KMS-11 (cell line): ENCODE measurements at regions not wholly inside any gene's neighbourhood (a gene's known extent, or its start where the extent isn't known, plus 50 kb on each side); places are given as distances from the start of the nearest gene placed in this dataset.
"Not testable (repeated sequence)": the region's sequence is repeated elsewhere in the genome, so short reads cannot be mapped to it uniquely, and the experiment has no call there.

Experiments
- H2AFZ ChIP-seq: fragments of 200-600 bp; sonication (generic); 2 replicates; pipeline ENCODE4 v1.6.1; 2016; ENCODE audit warnings: antibody characterized with exemption, mixed run types, low read depth
- H3K27ac ChIP-seq: fragments of 200-600 bp; sonication (generic); 2 replicates; pipeline ENCODE4 v1.6.1; 2016; ENCODE audit warnings: mild to moderate bottlenecking, mixed run types
- H3K27me3 ChIP-seq: fragments of 200-600 bp; sonication (generic); 2 replicates; pipeline ENCODE4 v1.6.1; 2017; ENCODE audit warnings: mild to moderate bottlenecking, low read depth, mixed run types, moderate library complexity; ENCODE audit not compliant: insufficient read depth
- H3K36me3 ChIP-seq: fragments of 200-600 bp; sonication (generic); 2 replicates; pipeline ENCODE4 v1.6.1; 2017; ENCODE audit warnings: mild to moderate bottlenecking, mixed run types; ENCODE audit not compliant: insufficient read depth
- H3K4me1 ChIP-seq: fragments of 200-600 bp; sonication (generic); 2 replicates; pipeline ENCODE4 v1.6.1; 2016; ENCODE audit warnings: mild to moderate bottlenecking, low read depth, mixed run types; ENCODE audit not compliant: poor library complexity, severe bottlenecking
- H3K4me2 ChIP-seq: fragments of 200-600 bp; sonication (generic); 2 replicates; pipeline ENCODE4 v1.7.0; 2016; ENCODE audit warnings: mild to moderate bottlenecking, mixed run types
- H3K4me3 ChIP-seq: fragments of 200-600 bp; sonication (generic); IDR thresholded peaks from 2 replicates; pipeline ENCODE4 v1.6.1; 2017; ENCODE audit warnings: low read depth, low read length, mixed read lengths; ENCODE audit not compliant: insufficient read depth
- H3K79me2 ChIP-seq: fragments of 200-600 bp; sonication (generic); 2 replicates; pipeline ENCODE4 v1.6.1; 2016; ENCODE audit warnings: low read depth, mixed run types; ENCODE audit not compliant: insufficient read depth
- H3K9ac ChIP-seq: fragments of 200-600 bp; sonication (generic); 2 replicates; pipeline ENCODE4 v1.6.1; 2016; ENCODE audit warnings: mild to moderate bottlenecking, mixed run types
- H4K20me1 ChIP-seq: fragments of 200-600 bp; sonication (generic); 2 replicates; pipeline ENCODE4 v1.6.1; 2016; ENCODE audit warnings: mild to moderate bottlenecking, mixed run types; ENCODE audit not compliant: insufficient read depth
- CTCF ChIP-seq: fragments of 200-600 bp; sonication (generic); conservative IDR thresholded peaks from 2 replicates; pipeline ENCODE4 v1.6.1; 2017; ENCODE audit warnings: low read depth, mild to moderate bottlenecking, antibody characterized with exemption, low read length, moderate library complexity, mixed read lengths

GRCh38 chr5:92041206-92041605, 658.1 kb upstream of the ARRDC3 start:
- Histone ChIP-seq H3K27ac (no peak overlapping the region), H3K9ac (no peak overlapping the region), H3K79me2 (no peaks in the 10 kb centered on the region), H4K20me1 (no peaks in the 10 kb centered on the region), H3K4me1 (no peaks in the 10 kb centered on the region), H3K27me3 (no peaks in the 10 kb centered on the region), H3K4me3 (no peak overlapping the region), H3K4me2 (no peak overlapping the region), H2AFZ (no peak overlapping the region), H3K36me3 (no peaks in the 10 kb centered on the region; the same call in 1 of the 2 replicates)
- TF ChIP-seq CTCF, result no peak

- not testable (repeated sequence) for H2AFZ ChIP-seq, H3K4me1 ChIP-seq, H3K27ac ChIP-seq, H4K20me1 ChIP-seq, H3K4me2 ChIP-seq, H3K36me3 ChIP-seq, H3K27me3 ChIP-seq, H3K4me3 ChIP-seq, H3K79me2 ChIP-seq, H3K9ac ChIP-seq
These were observed 646.7 kb upstream of the ARRDC3 start for GRCh38 chr5:92029792-92030191.

GRCh38 chr5:92023555-92023954, 640.4 kb upstream of the ARRDC3 start:
- Histone ChIP-seq H3K4me3 (no peak overlapping the region), H3K27me3 (no peaks in the 10 kb centered on the region), H3K27ac (no peak overlapping the region), H4K20me1 (no peaks in the 10 kb centered on the region), H3K4me1 (peaks cover 10% of the 10 kb centered on the region), H3K9ac (no peak overlapping the region), H3K36me3 (no peaks in the 10 kb centered on the region), H3K4me2 (no peak overlapping the region), H3K79me2 (no peaks in the 10 kb centered on the region), H2AFZ (no peak overlapping the region)
- TF ChIP-seq CTCF, result no peak

- Histone ChIP-seq H3K36me3 (no peaks in the 10 kb centered on the region), H3K27me3 (no peaks in the 10 kb centered on the region), H3K27ac (no peak overlapping the region), H3K4me3 (no peak overlapping the region), H3K9ac (no peak overlapping the region), H2AFZ (no peak overlapping the region), H3K4me1 (peaks cover 10% of the 10 kb centered on the region), H3K4me2 (no peak overlapping the region), H4K20me1 (no peaks in the 10 kb centered on the region), H3K79me2 (no peaks in the 10 kb centered on the region)
- no peak for TF ChIP-seq CTCF
These were observed 640.0 kb upstream of the ARRDC3 start for GRCh38 chr5:92023141-92023471.

GRCh38 chr5:92022415-92023140, 639.5 kb upstream of the ARRDC3 start:
- no peak for TF ChIP-seq CTCF
- no peak overlapping the region for H3K9ac ChIP-seq
- no peaks in the 10 kb centered on the region for H3K79me2 ChIP-seq
- no peak overlapping the region for H3K4me3 ChIP-seq
- H3K4me1 ChIP-seq, result peaks cover 10% of the 10 kb centered on the region
- no peaks in the 10 kb centered on the region for H4K20me1 ChIP-seq
- H3K27ac ChIP-seq, result no peak overlapping the region
- no peak overlapping the region for H2AFZ ChIP-seq
- H3K4me2 ChIP-seq, result no peak overlapping the region
- no peaks in the 10 kb centered on the region for H3K36me3 ChIP-seq
- H3K27me3 ChIP-seq, result no peaks in the 10 kb centered on the region
